BJ (cell line): ENCODE measurements at regions not wholly inside any gene's neighbourhood (a gene's known extent, or its start where the extent isn't known, plus 50 kb on each side); places are given as distances from the start of the nearest gene placed in this dataset.

Experiments used
- CTCF ChIA-PET: fragments of 350-600 bp; formaldehyde crosslinking; extraction: SDS; loops from one replicate; lab custom pipeline; 2021; ENCODE audit warnings: antibody characterized with exemption, inconsistent platforms; lab: Yijun Ruan, JAX
- POLR2A ChIA-PET: fragments of 300-600 bp; sonication (Branson Sonifier 250); formaldehyde crosslinking; extraction: SDS; loops from one replicate; lab custom pipeline; 2021; ENCODE audit warnings: antibody characterized with exemption; lab: Charles Lee
- DNase-seq: peaks from one replicate; pipeline ENCODE4 v3.0.0-alpha.2; 2011; ENCODE audit warnings: low read depth
- H3K27me3 ChIP-seq: 2 replicates; pipeline ENCODE4 v1.6.0; 2011; ENCODE audit warnings: low read length; ENCODE audit not compliant: control insufficient read depth, insufficient read depth
- H3K36me3 ChIP-seq: 2 replicates; pipeline ENCODE4 v1.5.1; 2011; ENCODE audit warnings: low read length; ENCODE audit not compliant: control insufficient read depth, insufficient read depth
- H3K4me3 ChIP-seq: 2 replicates; pipeline ENCODE4 v1.5.1; 2011; ENCODE audit warnings: low read depth, mild to moderate bottlenecking, control low read depth, low read length
- CTCF ChIP-seq: IDR thresholded peaks from 2 replicates; pipeline ENCODE4 v1.5.1; 2011; ENCODE audit warnings: low read depth, mild to moderate bottlenecking, control low read depth, inconsistent platforms, low read length, moderate library complexity; ENCODE audit not compliant: insufficient read depth

GRCh38 chr15:96792216-96792615 is 461.7 kb downstream of the NR2F2 start:
- Histone ChIP-seq H3K4me3 (no peak overlapping the region), H3K27me3 (no peaks in the 10 kb centered on the region), H3K36me3 (no peaks in the 10 kb centered on the region)
- CTCF ChIA-PET = no interaction called here
- DNase-seq = no peak
- no peak for TF ChIP-seq CTCF
- POLR2A ChIA-PET = no interaction called here

GRCh38 chr15:96796841-96797240 is 466.3 kb downstream of the NR2F2 start:
- CTCF ChIA-PET = no interaction called here
- H3K36me3 ChIP-seq = no peaks in the 10 kb centered on the region
- no peak overlapping the region for H3K4me3 ChIP-seq
- no peak for TF ChIP-seq CTCF
- POLR2A ChIA-PET = no interaction called here
- H3K27me3 ChIP-seq = no peaks in the 10 kb centered on the region
- no peak for DNase-seq

GRCh38 chr15:96801576-96802150 is 471.2 kb downstream of the NR2F2 start:
- CTCF ChIA-PET = no interaction called here
- H3K27me3 ChIP-seq = no peaks in the 10 kb centered on the region
- TF ChIP-seq CTCF = no peak
- no peak for DNase-seq
- POLR2A ChIA-PET = no interaction called here
- no peaks in the 10 kb centered on the region for H3K36me3 ChIP-seq
- no peak overlapping the region for H3K4me3 ChIP-seq

- CTCF ChIA-PET = no interaction called here
- no peak for TF ChIP-seq CTCF
- H3K27me3 ChIP-seq = no peaks in the 10 kb centered on the region
- no peaks in the 10 kb centered on the region for H3K36me3 ChIP-seq
- H3K4me3 ChIP-seq = no peak overlapping the region
- POLR2A ChIA-PET = no interaction called here
- DNase-seq = no peak
These were observed 472.2 kb downstream of the NR2F2 start for GRCh38 chr15:96802611-96803255.

GRCh38 chr15:96804754-96805153 is 474.3 kb downstream of the NR2F2 start:
- Histone ChIP-seq H3K36me3 (no peaks in the 10 kb centered on the region), H3K27me3 (no peaks in the 10 kb centered on the region), H3K4me3 (no peak overlapping the region)
- DNase-seq = no peak
- POLR2A ChIA-PET = no interaction called here
- CTCF ChIA-PET = no interaction called here
- TF ChIP-seq CTCF = no peak
